Right lobe of liver (tissue), 6 donors: ENCODE measurements at regions not wholly inside any gene's neighbourhood (a gene's known extent, or its start where the extent isn't known, plus 50 kb on each side); places are given as distances from the start of the nearest gene placed in this dataset.

Experiments used
- ATAC-seq, 4 donors: fragments of 200-7000 bp; cut with Tn5 transposase; one replicate each; pipeline ENCODE4 v1.9.1; 2020; ENCODE audit warnings: mild to moderate bottlenecking in 4 of 4, moderate library complexity in 4 of 4
- DNase-seq, 3 donors: peaks; one replicate each; pipeline ENCODE4 v3.0.0-alpha.2; 2020
- H3K27ac ChIP-seq, 3 donors: fragments of 200-600 bp; one replicate each; pipeline ENCODE4 v1.8.0; 2022
- H3K27me3 ChIP-seq, 2 donors: fragments of 200-600 bp; one replicate each; pipeline ENCODE4 v1.8.0; 2022
- H3K36me3 ChIP-seq, 4 donors: fragments of 200-600 bp; sonication (generic) in 1 of 4; one replicate each; pipeline versions ENCODE4 v1.5.1 to v1.8.0; 2017 to 2022; ENCODE audit warnings: control low read depth in 1 of 4
- H3K4me1 ChIP-seq, 4 donors: fragments of 200-600 bp; sonication (generic) in 1 of 4; one replicate each; pipeline versions ENCODE4 v1.5.1 to v1.8.0; 2017 to 2022; ENCODE audit warnings: control low read depth in 1 of 4
- H3K4me3 ChIP-seq, 3 donors: fragments of 200-600 bp; one replicate each; pipeline ENCODE4 v1.8.0; 2022
- H3K9me3 ChIP-seq, 4 donors: fragments of 200-600 bp; sonication (generic) in 1 of 4; one replicate each; pipeline versions ENCODE4 v1.5.1 to v1.8.0; 2017 to 2022; ENCODE audit warnings: control low read depth in 1 of 4
- CTCF ChIP-seq, 4 donors: fragments of 200-600 bp in 3 of 4; fragments of 450-650 bp in 1 of 4; IDR thresholded peaks; one replicate each; pipeline versions ENCODE4 v1.5.1 to v1.8.0; 2016 to 2022; ENCODE audit warnings: antibody characterized with exemption in 4 of 4, mild to moderate bottlenecking in 2 of 4
- POLR2A ChIP-seq: fragments of 450-650 bp; IDR thresholded peaks from one replicate; pipeline ENCODE4 v1.6.1; 2017; ENCODE audit warnings: antibody characterized with exemption, mild to moderate bottlenecking
- WGBS: methylation state at CpG from one replicate; pipeline ENCODE4 v1.1.6; 2018; ENCODE audit warnings: low coverage, low lambda C conversion rate; ENCODE audit not compliant: insufficient coverage; ENCODE audit errors: missing lambda C conversion rate; 5-methylcytosine and 5-hydroxymethylcytosine counted together
- intact Hi-C, 2 donors: fragments of 100-400 bp; cut with DNase I; formaldehyde crosslinking; loops; one replicate each; pipeline versions ENCODE4 v1.11.2 to v1.14.1; 2022
- donor health status: DM: no; HTN: yes; CAD: no.
- donor health status: DM: no; HTN: no; CAD: no.
- donor health status: DM: no; HTN: no; CAD: no.
- donor health status: DM: no; HTN: yes; CAD: no.
- donor health status: DM: no; HTN: yes; CAD: no.

- H3K27me3 ChIP-seq, result no peaks in the 10 kb centered on the region
- H3K27ac ChIP-seq, result no peak overlapping the region
- WGBS, result 25% methylated on average over 1 of the region's 1 CpG
- intact Hi-C loops, result no loop called here
- DNase-seq (no peak), ATAC-seq (no peak)
- no peaks in the 10 kb centered on the region for H3K9me3 ChIP-seq
- no peaks in the 10 kb centered on the region for H3K4me1 ChIP-seq
- H3K36me3 ChIP-seq, result no peaks in the 10 kb centered on the region
- TF ChIP-seq POLR2A, result no peak
- TF ChIP-seq CTCF (IDR thresholded peaks at IDR 0.05), result no peak
- H3K4me3 ChIP-seq, result no peak overlapping the region
These were observed 484.9 kb downstream of the BUD13 start for GRCh38 chr11:116287866-116288265.

GRCh38 chr11:116285026-116285425, 487.8 kb downstream of the BUD13 start:
- TF ChIP-seq POLR2A, result no peak
- TF ChIP-seq CTCF (IDR thresholded peaks at IDR 0.05), result no peak
- 60% methylated on average over 2 of the region's 3 CpGs for WGBS

GRCh38 chr11:116283300-116283699, 489.5 kb downstream of the BUD13 start:
- no peak for DNase-seq
- H3K36me3 ChIP-seq, result no peaks in the 10 kb centered on the region
- no peak for ATAC-seq
- H3K27me3 ChIP-seq, result no peaks in the 10 kb centered on the region
- H3K27ac ChIP-seq, result no peak overlapping the region
- no peak overlapping the region for H3K4me3 ChIP-seq
- TF ChIP-seq POLR2A (no peak), CTCF (IDR thresholded peaks at IDR 0.05) (no peak)
- WGBS, result 67% methylated on average over 3 of the region's 3 CpGs
- no peaks in the 10 kb centered on the region for H3K4me1 ChIP-seq
- H3K9me3 ChIP-seq, result no peaks in the 10 kb centered on the region
- intact Hi-C loops, result no loop called here

More at GRCh38 chr11:116285026-116285425, 487.8 kb downstream of the BUD13 start:
- Histone ChIP-seq H3K4me3 (no peak overlapping the region), H3K27me3 (no peaks in the 10 kb centered on the region), H3K27ac (no peak overlapping the region), H3K9me3 (no peaks in the 10 kb centered on the region), H3K4me1 (no peaks in the 10 kb centered on the region), H3K36me3 (no peaks in the 10 kb centered on the region)
- ATAC-seq (no peak), DNase-seq (no peak)
- intact Hi-C loops, result no loop called here

GRCh38 chr11:116282481-116282880, 490.3 kb downstream of the BUD13 start:
- Histone ChIP-seq H3K27me3 (no peaks in the 10 kb centered on the region), H3K4me3 (no peak overlapping the region), H3K36me3 (no peaks in the 10 kb centered on the region), H3K4me1 (no peaks in the 10 kb centered on the region), H3K27ac (no peak overlapping the region), H3K9me3 (no peaks in the 10 kb centered on the region)
- no peak for DNase-seq
- intact Hi-C loops, result no loop called here
- 84% methylated on average over 4 of the region's 4 CpGs for WGBS
- no peak for ATAC-seq
- TF ChIP-seq POLR2A (no peak), CTCF (IDR thresholded peaks at IDR 0.05) (no peak)
